Stomach (tissue), 8 donors: ENCODE measurements at regions not wholly inside any gene's neighbourhood (a gene's known extent, or its start where the extent isn't known, plus 50 kb on each side); places are given as distances from the start of the nearest gene placed in this dataset.
A peak's percentile ranks its signal among the peaks of the same experiment; 100 is the strongest.

Experiments
- DNase-seq, 2 donors: peaks; one replicate each; pipeline versions ENCODE4 v3.0.0 to v3.0.0-alpha.2; 2013 to 2019
- H3K27ac ChIP-seq, 5 donors: fragments of 200-600 bp in 4 of 5; sonication (generic) in 4 of 5; one replicate each; pipeline ENCODE4 v1.5.1; 2013 to 2019; ENCODE audit warnings: mild to moderate bottlenecking in 1 of 5, moderate library complexity in 1 of 5
- H3K27me3 ChIP-seq, 3 donors: fragments of 200-600 bp; sonication (generic); one replicate each; pipeline ENCODE4 v1.5.1; 2017 to 2019; ENCODE audit warnings: mixed run types in 1 of 3
- H3K36me3 ChIP-seq, 4 donors: fragments of 200-600 bp; sonication (generic); 1 replicate in 3 of 4; 2 replicates in 1 of 4; pipeline ENCODE4 v1.5.1; 2016 to 2019
- H3K4me1 ChIP-seq, 4 donors: fragments of 200-600 bp; sonication (generic); one replicate each; pipeline ENCODE4 v1.5.1; 2016 to 2019
- H3K4me3 ChIP-seq, 4 donors: fragments of 200-600 bp; sonication (generic) in 3 of 4; one replicate each; pipeline ENCODE4 v1.5.1; 2016 to 2019; ENCODE audit warnings: mild to moderate bottlenecking in 1 of 4
- H3K9me3 ChIP-seq, 4 donors: fragments of 200-600 bp; sonication (generic); one replicate each; pipeline ENCODE4 v1.5.1; 2016 to 2019
- EP300 ChIP-seq: sonication (generic); formaldehyde crosslinking; IDR thresholded peaks from one replicate; pipeline ENCODE4 v1.6.1; 2017; ENCODE audit warnings: antibody characterized with exemption
- POLR2A ChIP-seq, 4 donors: fragments of 450-650 bp; IDR thresholded peaks; one replicate each; pipeline ENCODE4 v1.6.1; 2016; ENCODE audit warnings: antibody characterized with exemption in 4 of 4, control low read depth in 2 of 4, mild to moderate bottlenecking in 1 of 4, moderate library complexity in 1 of 4
- POLR2AphosphoS5 ChIP-seq, 3 donors: sonication (generic); formaldehyde crosslinking; IDR thresholded peaks; one replicate each; pipeline ENCODE4 v1.6.1; 2016; ENCODE audit warnings: antibody characterized with exemption in 3 of 3
- WGBS, 5 donors: extraction: QIAGEN DNeasy Blood & Tissue Kit in 3 of 5; methylation state at CpG; one replicate each; pipeline versions ENCODE4 v1.1.5 to v1.1.7; 2013 to 2018; 5-methylcytosine and 5-hydroxymethylcytosine counted together
- intact Hi-C: fragments of 100-400 bp; cut with DNase I; formaldehyde crosslinking; loops from one replicate; pipeline ENCODE4 v1.15.1; 2023; ENCODE audit warnings: low total_unique reads
- TF ChIP-seq, protein P1 (sequence below), 7 experiments: fragments of 450-650 bp in 4 of 7; fragments of 200-600 bp in 3 of 7; sonication (generic) in 3 of 7; IDR thresholded peaks; one replicate each; pipeline ENCODE4 v1.5.1; 2016 to 2019; ENCODE audit warnings: antibody characterized with exemption in 7 of 7, control low read depth in 2 of 7, mild to moderate bottlenecking in 1 of 7
- donor health status: healthy with polysubstance abuse.
- donor health status: Bipolar disorder and iron deficiency.
- donor health status: healthy.

DNA sequence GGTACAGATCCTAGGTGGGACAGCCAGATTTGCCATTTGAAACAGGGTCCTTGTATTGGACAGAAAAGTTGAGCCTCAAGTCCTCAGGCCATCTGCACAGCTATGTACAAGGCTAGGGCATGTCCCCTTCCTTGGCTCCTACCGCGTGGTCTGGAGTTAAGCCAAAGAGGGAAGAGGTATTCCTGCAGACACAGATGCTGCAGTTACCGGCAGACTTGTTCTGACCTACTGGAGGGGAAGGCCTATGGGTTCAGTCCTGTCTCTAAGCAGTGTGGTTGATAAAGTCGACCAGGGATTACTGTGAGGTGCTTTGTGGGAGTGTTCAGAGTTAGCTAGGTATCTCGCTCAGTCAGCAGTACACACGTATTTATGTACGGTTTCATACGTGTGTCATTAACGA, 180.6 kb downstream of the ADAMTS15 start:
- H3K9me3 ChIP-seq, result no peaks in the 10 kb centered on the region
- H3K27me3 ChIP-seq, result no peaks in the 10 kb centered on the region
- no peaks in the 10 kb centered on the region for H3K36me3 ChIP-seq
- no peak for DNase-seq
- H3K4me3 ChIP-seq, result no peak overlapping the region
- H3K27ac ChIP-seq, result no peak overlapping the region
- peaks cover 0 to 14% (median 3%) of the 10 kb centered on the region in 4 donors for H3K4me1 ChIP-seq
- intact Hi-C loops, result no loop called here
- TF ChIP-seq POLR2AphosphoS5 (IDR thresholded peaks at IDR 0.05) (no peak), POLR2A (IDR thresholded peaks at IDR 0.05) (no peak), EP300 (no peak)
- TF ChIP-seq, protein P1, sequence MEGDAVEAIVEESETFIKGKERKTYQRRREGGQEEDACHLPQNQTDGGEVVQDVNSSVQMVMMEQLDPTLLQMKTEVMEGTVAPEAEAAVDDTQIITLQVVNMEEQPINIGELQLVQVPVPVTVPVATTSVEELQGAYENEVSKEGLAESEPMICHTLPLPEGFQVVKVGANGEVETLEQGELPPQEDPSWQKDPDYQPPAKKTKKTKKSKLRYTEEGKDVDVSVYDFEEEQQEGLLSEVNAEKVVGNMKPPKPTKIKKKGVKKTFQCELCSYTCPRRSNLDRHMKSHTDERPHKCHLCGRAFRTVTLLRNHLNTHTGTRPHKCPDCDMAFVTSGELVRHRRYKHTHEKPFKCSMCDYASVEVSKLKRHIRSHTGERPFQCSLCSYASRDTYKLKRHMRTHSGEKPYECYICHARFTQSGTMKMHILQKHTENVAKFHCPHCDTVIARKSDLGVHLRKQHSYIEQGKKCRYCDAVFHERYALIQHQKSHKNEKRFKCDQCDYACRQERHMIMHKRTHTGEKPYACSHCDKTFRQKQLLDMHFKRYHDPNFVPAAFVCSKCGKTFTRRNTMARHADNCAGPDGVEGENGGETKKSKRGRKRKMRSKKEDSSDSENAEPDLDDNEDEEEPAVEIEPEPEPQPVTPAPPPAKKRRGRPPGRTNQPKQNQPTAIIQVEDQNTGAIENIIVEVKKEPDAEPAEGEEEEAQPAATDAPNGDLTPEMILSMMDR (IDR thresholded peaks at IDR 0.05), result no peak
- 67 to 75% (median 67%) methylated on average over 9 of the region's 9 CpGs for WGBS, 5 donors

DNA sequence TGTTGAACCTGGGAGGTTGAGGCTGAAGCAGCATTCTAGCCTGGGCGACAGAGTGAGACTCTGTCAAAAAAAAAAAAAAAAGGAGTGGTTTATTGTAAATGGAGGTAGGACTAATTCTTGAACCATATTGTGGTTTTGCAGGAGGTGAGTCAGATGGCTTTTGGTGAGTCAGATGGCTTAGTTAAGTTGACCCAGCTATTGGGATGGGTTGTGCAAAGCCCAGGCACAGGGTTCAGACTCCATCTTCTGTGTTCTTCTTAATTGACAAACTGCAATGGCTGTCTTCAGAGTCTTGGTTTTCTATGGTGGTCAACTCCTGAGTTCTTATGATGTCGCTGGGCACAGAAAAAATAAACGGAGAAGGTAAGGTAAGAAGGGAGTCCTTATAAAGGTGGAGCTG, 182.7 kb downstream of the ADAMTS15 start:
- WGBS, 5 donors, result 87 to 96% (median 92%) methylated on average over 3 of the region's 3 CpGs
- H3K4me3 ChIP-seq, result no peak overlapping the region
- no peaks in the 10 kb centered on the region for H3K27me3 ChIP-seq
- peaks cover 0 to 24% (median 3%) of the 10 kb centered on the region in 4 donors for H3K4me1 ChIP-seq
- TF ChIP-seq POLR2AphosphoS5 (IDR thresholded peaks at IDR 0.05), result no peak
- intact Hi-C loops, result no loop called here
- no peak for DNase-seq
- no peak overlapping the region for H3K27ac ChIP-seq
- no peaks in the 10 kb centered on the region for H3K36me3 ChIP-seq
- H3K9me3 ChIP-seq, result no peaks in the 10 kb centered on the region

DNA sequence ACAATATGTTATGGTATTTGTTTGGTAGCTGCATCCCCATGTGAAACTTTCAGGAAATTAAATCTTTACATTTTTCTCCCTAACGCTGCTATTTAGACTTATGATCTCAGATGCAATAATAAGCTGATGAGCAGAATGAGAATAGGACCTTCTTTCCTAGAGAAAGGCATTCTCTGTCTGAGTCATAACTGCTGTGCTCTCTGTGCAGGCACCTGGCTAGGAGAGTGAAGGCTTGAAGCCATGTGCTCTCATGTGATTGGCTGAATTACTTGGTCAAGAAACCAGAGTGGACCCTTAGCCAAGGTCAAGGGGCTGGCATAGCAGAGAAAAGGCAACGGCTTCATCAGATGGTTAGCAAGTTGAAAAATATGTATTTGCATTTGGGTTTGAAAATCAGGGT, 185.0 kb downstream of the ADAMTS15 start:
- intact Hi-C loops, result no loop called here
- H3K36me3 ChIP-seq, result no peaks in the 10 kb centered on the region
- no peaks in the 10 kb centered on the region for H3K27me3 ChIP-seq
- no peak overlapping the region for H3K27ac ChIP-seq
- H3K4me3 ChIP-seq, result no peak overlapping the region
- peaks cover 0 to 37% (median 8%) of the 10 kb centered on the region in 4 donors for H3K4me1 ChIP-seq
- no peaks in the 10 kb centered on the region for H3K9me3 ChIP-seq
- no peak for DNase-seq
- 60 to 81% (median 69%) methylated on average over 2 of the region's 2 CpGs for WGBS, 5 donors
- TF ChIP-seq POLR2AphosphoS5 (IDR thresholded peaks at IDR 0.05), result no peak
- no peak for TF ChIP-seq EP300
- no peak for TF ChIP-seq POLR2A (IDR thresholded peaks at IDR 0.05)
- TF ChIP-seq, protein P1 (IDR thresholded peaks at IDR 0.05), result no peak

DNA sequence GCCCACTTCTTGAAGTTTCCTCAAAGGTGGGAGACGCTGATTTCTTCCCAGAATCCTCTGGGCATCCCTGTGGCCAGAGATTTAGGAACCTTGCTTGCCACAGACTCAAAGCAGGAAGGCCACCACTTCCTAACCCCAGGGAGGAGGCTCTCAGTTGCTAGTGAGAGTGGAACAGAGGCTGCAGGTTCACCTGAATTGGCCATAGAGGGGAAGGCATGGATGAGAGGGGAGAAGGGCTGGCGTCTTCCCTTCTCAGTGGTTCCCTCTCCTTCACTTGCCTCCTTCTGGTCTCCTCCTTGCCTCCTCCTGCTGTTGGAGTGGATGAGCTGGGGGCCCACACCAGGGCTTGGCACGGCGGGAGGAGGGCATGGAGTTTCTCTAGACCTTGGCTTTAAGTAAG, 185.7 kb downstream of the ADAMTS15 start:
- Histone ChIP-seq H3K27ac (no peak overlapping the region), H3K27me3 (no peaks in the 10 kb centered on the region), H3K4me3 (no peak overlapping the region), H3K36me3 (no peaks in the 10 kb centered on the region), H3K4me1 (peaks cover 0 to 37% (median 10%) of the 10 kb centered on the region in 4 donors), H3K9me3 (no peaks in the 10 kb centered on the region)
- WGBS, 5 donors, result 85 to 96% (median 92%) methylated on average over 4 of the region's 4 CpGs
- DNase-seq, result no peak
- TF ChIP-seq EP300 (no peak), POLR2A (IDR thresholded peaks at IDR 0.05) (no peak), POLR2AphosphoS5 (IDR thresholded peaks at IDR 0.05) (no peak)
- TF ChIP-seq, protein P1 (IDR thresholded peaks at IDR 0.05), result no peak
- intact Hi-C loops, result no loop called here

DNA sequence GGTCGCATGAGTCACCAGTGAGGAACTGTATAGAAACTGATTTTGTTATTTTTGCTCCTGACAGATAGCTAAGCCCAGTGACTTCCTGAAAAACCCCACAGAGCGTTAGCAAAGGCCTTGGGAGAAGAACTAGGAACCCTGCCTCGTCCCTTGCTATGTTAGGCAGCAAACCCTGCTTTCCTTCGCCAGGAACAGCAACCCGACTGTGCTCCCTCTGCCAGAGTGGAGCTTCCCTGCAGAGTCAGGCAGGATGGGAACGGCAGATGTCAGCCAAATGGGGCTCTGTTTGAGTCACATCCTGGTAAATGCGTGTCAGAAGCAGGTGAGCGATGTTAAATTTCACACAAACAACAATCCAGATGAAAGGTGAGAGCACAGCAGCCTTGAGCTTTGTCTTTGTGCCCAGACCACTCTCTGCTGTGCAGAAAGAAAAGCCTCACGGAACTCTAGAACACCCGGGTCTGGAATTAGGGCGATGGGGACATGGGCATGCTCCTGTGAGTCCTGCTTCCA, 186.6 kb downstream of the ADAMTS15 start:
- Histone ChIP-seq H3K27me3 (no peaks in the 10 kb centered on the region), H3K27ac (no peak overlapping the region), H3K36me3 (no peaks in the 10 kb centered on the region), H3K4me1 (peaks cover 0 to 37% (median 10%) of the 10 kb centered on the region in 4 donors), H3K4me3 (no peak overlapping the region), H3K9me3 (no peaks in the 10 kb centered on the region)
- DNase-seq, result peak in 1 of 2 donors; percentile 32
- WGBS, 5 donors, result 52 to 66% (median 63%) methylated on average over 8 to 11 of the region's 11 CpGs
- TF ChIP-seq, protein P1 (IDR thresholded peaks at IDR 0.05), result no peak
- TF ChIP-seq POLR2AphosphoS5 (IDR thresholded peaks at IDR 0.05), result no peak
- no peak for TF ChIP-seq EP300
- no peak for TF ChIP-seq POLR2A (IDR thresholded peaks at IDR 0.05)
- intact Hi-C loops, result no loop called here
